ENCODE measurements at regions not wholly inside any gene's neighbourhood (a gene's known extent, or its start where the extent isn't known, plus 50 kb on each side); places are given as distances from the start of the nearest gene placed in this dataset.

DNA sequence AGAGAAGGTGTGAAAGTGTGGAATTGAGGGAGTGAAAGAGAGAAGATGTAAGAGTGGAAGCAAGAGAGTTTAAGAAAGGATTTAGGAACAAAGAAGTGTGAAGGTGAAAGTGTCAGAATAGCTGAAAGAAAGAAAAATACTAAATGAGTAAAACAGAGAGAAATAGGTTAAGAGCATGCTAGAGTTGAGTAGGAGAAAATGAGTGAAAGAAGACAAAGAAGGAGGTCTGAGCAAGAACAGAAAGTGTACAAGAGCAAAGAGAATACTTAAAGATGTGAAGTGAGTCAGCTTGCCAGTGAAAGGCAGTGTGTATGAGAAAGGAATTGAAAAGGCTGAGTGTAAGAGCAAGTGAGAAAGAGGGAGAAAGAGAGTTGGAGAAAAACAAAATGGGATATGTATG lies 348.8 kb upstream of the BCHE start:
- no peak overlapping the region for H3K4me3 ChIP-seq (ENCODE audit: low read length)

DNA sequence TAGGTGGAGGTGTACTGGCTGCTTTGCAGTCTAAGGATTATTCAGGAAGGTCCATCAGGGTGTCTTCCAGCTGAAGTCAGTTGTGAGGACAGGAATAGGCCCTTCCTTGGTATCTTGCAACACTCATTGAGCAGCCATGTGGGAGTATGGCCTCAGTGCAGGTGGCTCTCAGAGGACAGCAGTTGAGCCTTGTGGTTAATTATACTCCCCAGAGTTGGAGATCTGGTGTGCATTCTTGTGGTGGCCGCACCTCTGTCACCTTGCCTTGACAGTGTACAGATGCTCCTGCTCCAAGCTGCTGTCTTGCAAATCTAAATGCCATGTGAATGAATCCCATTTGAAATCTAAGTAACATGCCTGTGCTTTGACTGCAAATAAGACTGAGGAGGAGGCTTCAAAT lies 339.9 kb upstream of the BCHE start:
- no peaks in the 10 kb centered on the region for H3K4me1 ChIP-seq (ENCODE audit: control insufficient read depth, insufficient read depth, low read length)

More for the DNA sequence above, 348.8 kb upstream of the BCHE start:
- Histone ChIP-seq H3K27me3 (ENCODE audit: control insufficient read depth, insufficient read depth, low read length) (no peaks in the 10 kb centered on the region), H3K27ac (ENCODE audit: low read length) (no peak overlapping the region), H3K36me3 (ENCODE audit: control insufficient read depth, insufficient read depth, low read length) (no peaks in the 10 kb centered on the region), H3K4me1 (ENCODE audit: control insufficient read depth, insufficient read depth, low read length) (no peaks in the 10 kb centered on the region), H3K9me3 (replicated peaks; ENCODE audit: control insufficient read depth, low read depth, low read length) (no peaks in the 10 kb centered on the region)
- no peak for DNase-seq

DNA sequence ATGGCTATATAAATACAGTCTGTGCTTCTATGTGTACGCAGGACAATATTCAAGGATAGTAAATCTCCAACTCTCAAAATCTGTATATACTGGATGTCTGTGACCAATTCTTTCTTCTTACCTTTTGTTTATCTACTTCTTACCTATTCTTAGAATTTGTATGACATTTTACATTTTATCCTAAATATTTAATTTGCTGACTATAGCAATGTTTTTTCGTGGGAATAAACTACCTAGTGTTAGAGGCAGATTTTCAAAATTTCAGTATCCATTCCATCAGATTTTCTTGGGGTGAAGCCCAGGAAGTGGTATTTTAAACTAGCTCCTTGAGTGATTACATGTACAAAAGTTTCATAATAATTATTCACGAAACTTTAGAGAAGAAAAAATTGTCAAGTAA lies 334.5 kb upstream of the BCHE start:
- H3K27ac ChIP-seq (ENCODE audit: low read length): no peak overlapping the region
- no peaks in the 10 kb centered on the region for H3K4me1 ChIP-seq (ENCODE audit: control insufficient read depth, insufficient read depth, low read length)
- DNase-seq: no peak
- no peaks in the 10 kb centered on the region for H3K9me3 ChIP-seq (replicated peaks; ENCODE audit: control insufficient read depth, low read depth, low read length)
- WGBS (ENCODE audit: insufficient coverage): no CpG with 5 or more reads among the region's 3 CpGs
- no peaks in the 10 kb centered on the region for H3K36me3 ChIP-seq (ENCODE audit: control insufficient read depth, insufficient read depth, low read length)
- no peak overlapping the region for H3K4me3 ChIP-seq (ENCODE audit: low read length)
- no peaks in the 10 kb centered on the region for H3K27me3 ChIP-seq (ENCODE audit: control insufficient read depth, insufficient read depth, low read length)

More for the DNA sequence above, 339.9 kb upstream of the BCHE start:
- DNase-seq: no peak
- Histone ChIP-seq H3K27ac (ENCODE audit: low read length) (no peak overlapping the region), H3K36me3 (ENCODE audit: control insufficient read depth, insufficient read depth, low read length) (no peaks in the 10 kb centered on the region), H3K9me3 (replicated peaks; ENCODE audit: control insufficient read depth, low read depth, low read length) (no peaks in the 10 kb centered on the region), H3K27me3 (ENCODE audit: control insufficient read depth, insufficient read depth, low read length) (no peaks in the 10 kb centered on the region), H3K4me3 (ENCODE audit: low read length) (no peak overlapping the region)
- WGBS (ENCODE audit: insufficient coverage): no CpG with 5 or more reads among the region's 1 CpG

DNA sequence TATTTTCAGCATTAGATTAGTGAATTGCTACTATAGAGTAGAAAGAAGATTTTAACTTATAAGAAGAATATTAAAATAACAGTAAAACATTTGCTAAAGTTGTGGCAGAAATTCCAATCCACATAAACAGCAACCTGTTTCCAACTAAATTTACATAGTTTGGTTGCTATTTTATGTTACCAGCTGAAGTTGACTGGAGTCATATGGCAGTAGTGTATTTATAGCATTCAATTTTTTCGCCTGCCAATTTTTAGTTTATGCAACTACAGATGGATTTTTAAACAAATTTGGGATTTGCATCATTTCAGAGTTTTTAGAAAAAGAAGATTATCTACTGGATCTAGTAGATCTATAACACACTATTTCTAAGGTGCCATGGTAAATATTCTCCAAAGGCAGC lies 332.5 kb upstream of the BCHE start:
- Histone ChIP-seq H3K4me3 (ENCODE audit: low read length) (no peak overlapping the region), H3K36me3 (ENCODE audit: control insufficient read depth, insufficient read depth, low read length) (no peaks in the 10 kb centered on the region), H3K27ac (ENCODE audit: low read length) (no peak overlapping the region), H3K4me1 (ENCODE audit: control insufficient read depth, insufficient read depth, low read length) (no peaks in the 10 kb centered on the region), H3K9me3 (replicated peaks; ENCODE audit: control insufficient read depth, low read depth, low read length) (no peaks in the 10 kb centered on the region), H3K27me3 (ENCODE audit: control insufficient read depth, insufficient read depth, low read length) (no peaks in the 10 kb centered on the region)
- no CpG with 5 or more reads among the region's 1 CpG for WGBS (ENCODE audit: insufficient coverage)
- DNase-seq: no peak

DNA sequence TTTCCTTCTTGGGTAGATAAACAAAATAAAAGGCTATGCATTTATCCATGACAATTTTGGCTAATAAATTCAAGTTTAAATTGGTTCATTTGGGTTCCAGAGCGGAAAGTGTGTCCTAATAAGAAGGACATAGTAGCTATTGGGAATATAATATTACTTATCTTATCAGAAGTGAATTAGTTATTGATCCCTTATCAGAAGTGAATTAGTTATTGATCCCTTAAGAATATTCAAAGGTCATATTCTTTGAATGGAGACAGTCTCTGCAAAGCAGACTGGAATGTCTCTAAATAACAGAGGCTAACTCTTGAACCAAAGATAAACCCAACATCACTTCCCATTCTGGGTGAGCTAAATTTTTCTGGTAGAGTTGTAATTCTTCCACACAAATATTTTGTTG lies 290.7 kb upstream of the BCHE start:
- no peaks in the 10 kb centered on the region for H3K9me3 ChIP-seq (replicated peaks; ENCODE audit: control insufficient read depth, low read depth, low read length)
- H3K4me3 ChIP-seq (ENCODE audit: low read length): no peak overlapping the region
- no peak for DNase-seq
- no peaks in the 10 kb centered on the region for H3K4me1 ChIP-seq (ENCODE audit: control insufficient read depth, insufficient read depth, low read length)
- H3K27ac ChIP-seq (ENCODE audit: low read length): no peak overlapping the region
- no CpG with 5 or more reads among the region's 1 CpG for WGBS (ENCODE audit: insufficient coverage)
- H3K27me3 ChIP-seq (ENCODE audit: control insufficient read depth, insufficient read depth, low read length): no peaks in the 10 kb centered on the region
- H3K36me3 ChIP-seq (ENCODE audit: control insufficient read depth, insufficient read depth, low read length): no peaks in the 10 kb centered on the region

DNA sequence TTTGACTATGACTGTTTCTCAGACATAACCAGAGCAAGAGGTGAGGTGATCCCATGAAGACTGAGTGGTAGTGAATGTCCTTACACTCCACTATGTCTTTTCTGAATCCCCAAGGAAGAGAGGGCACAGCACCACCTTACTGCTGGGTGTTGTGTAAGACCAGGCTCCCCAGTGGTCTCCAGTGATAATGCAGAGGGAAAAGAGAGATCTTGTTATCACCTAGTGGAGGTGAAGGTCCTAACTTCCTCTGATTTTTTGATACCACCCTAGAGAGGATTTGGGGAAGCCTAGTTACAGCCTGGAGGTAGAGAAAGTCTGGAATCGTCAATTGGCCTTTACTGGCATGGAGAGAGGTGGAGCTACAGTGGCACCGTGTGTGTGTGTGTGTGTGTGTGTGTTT lies 288.0 kb upstream of the BCHE start:
- H3K9me3 ChIP-seq (replicated peaks; ENCODE audit: control insufficient read depth, low read depth, low read length): no peaks in the 10 kb centered on the region
- H3K27me3 ChIP-seq (ENCODE audit: control insufficient read depth, insufficient read depth, low read length): no peaks in the 10 kb centered on the region
- no peak overlapping the region for H3K27ac ChIP-seq (ENCODE audit: low read length)
- WGBS (ENCODE audit: insufficient coverage): 70% methylated on average over 2 of the region's 2 CpGs
- DNase-seq: no peak
- H3K36me3 ChIP-seq (ENCODE audit: control insufficient read depth, insufficient read depth, low read length): no peaks in the 10 kb centered on the region
- H3K4me1 ChIP-seq (ENCODE audit: control insufficient read depth, insufficient read depth, low read length): no peaks in the 10 kb centered on the region
- H3K4me3 ChIP-seq (ENCODE audit: low read length): no peak overlapping the region

DNA sequence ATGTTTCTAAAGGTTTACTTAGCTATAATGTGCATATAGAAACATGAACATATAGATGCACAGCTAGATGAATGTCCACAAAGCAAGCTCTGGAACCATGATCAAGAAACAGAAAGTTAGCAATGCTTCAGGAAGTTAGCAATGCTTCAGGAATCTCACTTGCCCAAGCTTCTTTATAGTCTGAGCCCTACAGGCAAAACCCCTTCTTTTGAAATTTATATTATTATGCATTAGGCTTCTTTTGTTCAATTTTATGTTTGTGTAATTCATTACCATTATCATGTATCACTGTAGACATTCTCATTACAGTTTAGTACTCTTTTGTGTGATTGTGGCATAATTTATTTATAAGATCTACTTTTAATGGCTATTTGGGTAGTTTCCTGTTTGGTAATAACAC lies 286.4 kb upstream of the BCHE start:
- DNase-seq: no peak
- no peak overlapping the region for H3K27ac ChIP-seq (ENCODE audit: low read length)
- H3K36me3 ChIP-seq (ENCODE audit: control insufficient read depth, insufficient read depth, low read length): no peaks in the 10 kb centered on the region
- H3K4me1 ChIP-seq (ENCODE audit: control insufficient read depth, insufficient read depth, low read length): no peaks in the 10 kb centered on the region
- no peaks in the 10 kb centered on the region for H3K9me3 ChIP-seq (replicated peaks; ENCODE audit: control insufficient read depth, low read depth, low read length)
- no peaks in the 10 kb centered on the region for H3K27me3 ChIP-seq (ENCODE audit: control insufficient read depth, insufficient read depth, low read length)
- H3K4me3 ChIP-seq (ENCODE audit: low read length): no peak overlapping the region

DNA sequence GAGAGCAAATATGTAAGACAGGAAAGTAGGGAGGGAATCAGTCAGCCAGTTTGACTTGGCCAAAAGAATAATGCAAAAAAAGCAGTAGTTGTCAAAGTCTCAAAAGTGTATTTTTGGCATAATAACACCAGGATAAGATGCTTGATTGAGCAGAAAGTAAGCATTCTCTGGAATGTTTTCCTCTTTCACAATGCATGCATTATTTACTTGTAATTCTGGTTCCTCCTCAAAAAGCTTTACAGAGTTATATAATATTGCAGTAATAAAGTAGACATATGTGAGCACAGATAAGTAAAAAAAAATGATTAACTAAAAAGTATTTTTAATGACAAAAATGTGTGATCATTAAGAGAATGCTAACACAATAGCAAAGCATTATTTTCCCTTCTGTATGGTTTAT lies 285.9 kb upstream of the BCHE start:
- Histone ChIP-seq H3K4me1 (ENCODE audit: control insufficient read depth, insufficient read depth, low read length) (no peaks in the 10 kb centered on the region), H3K27ac (ENCODE audit: low read length) (no peak overlapping the region), H3K27me3 (ENCODE audit: control insufficient read depth, insufficient read depth, low read length) (no peaks in the 10 kb centered on the region), H3K4me3 (ENCODE audit: low read length) (no peak overlapping the region), H3K36me3 (ENCODE audit: control insufficient read depth, insufficient read depth, low read length) (no peaks in the 10 kb centered on the region), H3K9me3 (replicated peaks; ENCODE audit: control insufficient read depth, low read depth, low read length) (no peaks in the 10 kb centered on the region)
- DNase-seq: no peak

DNA sequence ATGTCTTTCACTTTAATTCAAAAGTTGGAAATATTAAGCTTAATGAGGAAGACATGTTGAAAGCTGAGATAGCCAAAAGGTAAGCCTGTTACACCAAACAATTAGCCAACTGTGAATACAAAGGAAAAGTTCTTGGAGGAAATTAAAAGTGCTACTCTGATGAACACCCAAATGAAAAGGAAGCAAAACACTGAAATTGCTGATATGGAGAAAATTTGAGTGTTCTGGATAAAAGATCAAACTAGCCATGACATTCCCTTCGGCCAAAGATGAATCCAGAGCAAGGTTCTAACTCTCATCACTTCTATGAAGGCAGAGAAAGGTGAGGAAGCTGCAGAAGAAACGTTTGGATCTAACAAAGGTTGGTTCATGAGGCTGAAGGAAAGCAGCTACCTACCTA lies 280.8 kb upstream of the BCHE start:
- no peak overlapping the region for H3K4me3 ChIP-seq (ENCODE audit: low read length)

DNA sequence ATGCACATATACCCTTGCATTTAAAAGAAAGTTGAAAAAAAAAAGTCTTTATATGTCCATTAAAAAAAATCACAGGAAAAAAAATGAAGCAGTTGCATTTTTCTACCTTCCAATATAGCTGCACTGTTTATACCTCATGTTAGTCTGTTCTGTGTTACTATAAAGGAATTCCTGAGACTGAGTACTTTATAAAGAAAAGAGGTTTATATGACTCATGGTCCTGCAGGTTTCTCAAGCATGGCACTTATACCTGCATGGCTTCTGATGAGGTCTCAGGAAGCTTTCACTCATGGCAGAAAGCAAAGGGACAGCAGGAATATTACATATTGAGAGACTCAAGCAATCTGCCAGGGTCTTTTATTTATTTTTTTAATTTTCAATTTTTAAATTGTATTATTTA lies 277.2 kb upstream of the BCHE start:
- Histone ChIP-seq H3K4me3 (ENCODE audit: low read length) (no peak overlapping the region), H3K4me1 (ENCODE audit: control insufficient read depth, insufficient read depth, low read length) (no peaks in the 10 kb centered on the region), H3K27ac (ENCODE audit: low read length) (no peak overlapping the region), H3K36me3 (ENCODE audit: control insufficient read depth, insufficient read depth, low read length) (no peaks in the 10 kb centered on the region), H3K27me3 (ENCODE audit: control insufficient read depth, insufficient read depth, low read length) (no peaks in the 10 kb centered on the region), H3K9me3 (replicated peaks; ENCODE audit: control insufficient read depth, low read depth, low read length) (no peaks in the 10 kb centered on the region)
- no peak for DNase-seq

More for the DNA sequence above, 280.8 kb upstream of the BCHE start:
- Histone ChIP-seq H3K36me3 (ENCODE audit: control insufficient read depth, insufficient read depth, low read length) (no peaks in the 10 kb centered on the region), H3K9me3 (replicated peaks; ENCODE audit: control insufficient read depth, low read depth, low read length) (no peaks in the 10 kb centered on the region), H3K27me3 (ENCODE audit: control insufficient read depth, insufficient read depth, low read length) (no peaks in the 10 kb centered on the region), H3K4me1 (ENCODE audit: control insufficient read depth, insufficient read depth, low read length) (no peaks in the 10 kb centered on the region), H3K27ac (ENCODE audit: low read length) (no peak overlapping the region)
- 50% methylated on average over 1 of the region's 2 CpGs for WGBS (ENCODE audit: insufficient coverage)
- no peak for DNase-seq

DNA sequence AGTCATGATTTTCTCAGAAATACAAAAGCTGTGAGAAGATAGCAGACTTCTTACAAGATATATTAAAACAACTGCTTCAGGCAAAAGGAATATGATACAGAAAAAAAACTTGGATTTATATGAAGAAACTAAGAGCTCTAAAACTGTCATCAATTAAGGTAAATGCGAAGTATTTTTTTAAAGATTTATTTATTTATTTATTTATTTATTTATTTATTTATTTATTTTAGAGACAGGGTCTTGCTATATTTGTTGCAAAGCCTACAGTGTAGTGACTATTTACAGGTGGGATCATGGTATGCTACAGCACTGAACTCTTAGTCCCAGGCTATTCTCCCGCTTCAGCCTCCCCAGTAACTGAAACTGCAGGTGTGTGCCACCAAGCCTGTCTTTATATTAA lies 274.3 kb upstream of the BCHE start:
- Histone ChIP-seq H3K27ac (ENCODE audit: low read length) (no peak overlapping the region), H3K9me3 (replicated peaks; ENCODE audit: control insufficient read depth, low read depth, low read length) (no peaks in the 10 kb centered on the region), H3K4me1 (ENCODE audit: control insufficient read depth, insufficient read depth, low read length) (no peaks in the 10 kb centered on the region), H3K36me3 (ENCODE audit: control insufficient read depth, insufficient read depth, low read length) (no peaks in the 10 kb centered on the region), H3K4me3 (ENCODE audit: low read length) (no peak overlapping the region), H3K27me3 (ENCODE audit: control insufficient read depth, insufficient read depth, low read length) (no peaks in the 10 kb centered on the region)
- no peak for DNase-seq
- no CpG with 5 or more reads among the region's 2 CpGs for WGBS (ENCODE audit: insufficient coverage)

Data from muscle of leg (tissue), 3 donors.